ENCODE measurements at regions not wholly inside any gene's neighbourhood (a gene's known extent, or its start where the extent isn't known, plus 50 kb on each side); places are given as distances from the start of the nearest gene placed in this dataset.

- TF ChIP-seq TAF1 (IDR thresholded peaks at IDR 0.05; ENCODE audit: low read depth) (no peak), YY1 (IDR thresholded peaks at IDR 0.05; ENCODE audit: low read depth) (no peak), TCF12 (IDR thresholded peaks at IDR 0.05; ENCODE audit: low read depth) (no peak), CEBPB (IDR thresholded peaks at IDR 0.05) (no peak), MAX (IDR thresholded peaks at IDR 0.05) (no peak)
These were observed 306.8 kb upstream of the G2E3 start for GRCh38 chr14:30252151-30252550.
